Left lung (tissue), 4 donors: ENCODE measurements at regions not wholly inside any gene's neighbourhood (a gene's known extent, or its start where the extent isn't known, plus 50 kb on each side); places are given as distances from the start of the nearest gene placed in this dataset.

Source experiments
- ATAC-seq: fragments of 200-7000 bp; cut with Tn5 transposase; one replicate; pipeline ENCODE4 v1.9.1; 2020; ENCODE audit warnings: moderate library complexity
- DNase-seq, 4 donors: peaks; one replicate each; pipeline ENCODE4 v3.0.0-alpha.2; 2013 to 2020
- H3K27ac ChIP-seq, 2 donors: fragments of 200-600 bp; sonication (generic) in 1 of 2; one replicate each; pipeline versions ENCODE4 v1.5.0 to v1.8.0; 2020 to 2021
- H3K27me3 ChIP-seq, 2 donors: fragments of 200-600 bp; sonication (generic) in 1 of 2; one replicate each; pipeline versions ENCODE4 v1.5.0 to v1.8.0; 2020 to 2021
- H3K36me3 ChIP-seq, 2 donors: fragments of 200-600 bp; sonication (generic) in 1 of 2; one replicate each; pipeline versions ENCODE4 v1.5.0 to v1.8.0; 2020 to 2021
- H3K4me1 ChIP-seq, 2 donors: fragments of 200-600 bp; one replicate each; pipeline ENCODE4 v1.8.0; 2021
- H3K4me3 ChIP-seq, 2 donors: fragments of 200-600 bp; sonication (generic) in 1 of 2; one replicate each; pipeline versions ENCODE4 v1.5.0 to v1.8.0; 2020 to 2021; ENCODE audit warnings: mild to moderate bottlenecking in 1 of 2
- H3K9me3 ChIP-seq, 2 donors: fragments of 200-600 bp; sonication (generic) in 1 of 2; one replicate each; pipeline versions ENCODE4 v1.5.0 to v1.8.0; 2020 to 2021
- CTCF ChIP-seq, 2 donors: fragments of 200-600 bp; sonication (generic) in 1 of 2; IDR thresholded peaks; one replicate each; pipeline versions ENCODE4 v1.5.0 to v1.8.0; 2021; ENCODE audit warnings: antibody characterized with exemption in 2 of 2
- intact Hi-C, 2 donors: fragments of 100-400 bp; cut with DNase I; formaldehyde crosslinking; loops; one replicate each; pipeline versions ENCODE4 v1.11.2 to v1.14.2; 2022
- donor health status: DM: no; HTN: yes; CAD: no.
- donor health status: DM: no; HTN: no; CAD: no.

- Histone ChIP-seq H3K27ac (no peak overlapping the region), H3K4me3 (no peak overlapping the region), H3K27me3 (peaks cover 0 to 39% of the 10 kb centered on the region in 2 donors), H3K9me3 (no peaks in the 10 kb centered on the region), H3K36me3 (no peaks in the 10 kb centered on the region), H3K4me1 (peaks cover 0 to 12% of the 10 kb centered on the region in 2 donors)
- peak in 1 of 2 donors; percentile 28 for TF ChIP-seq CTCF (IDR thresholded peaks at IDR 0.05)
- DNase-seq (peak in 2 of 4 donors; percentile 19 to 24), ATAC-seq (peak; percentile 67)
- intact Hi-C loops = no loop called here
These were observed 167.6 kb upstream of the CST7 start for GRCh38 chr20:24781418-24781980.

- no peak for ATAC-seq
- intact Hi-C loops = no loop called here
- peak in 3 of 4 donors; percentile 17 to 60 (median 34) for DNase-seq
These were observed 166.8 kb upstream of the CST7 start for GRCh38 chr20:24782301-24782700.

GRCh38 chr20:24782801-24783630 is 166.1 kb upstream of the CST7 start:
- no peak for ATAC-seq
- DNase-seq = peak in 1 of 4 donors; percentile 14
- Histone ChIP-seq H3K36me3 (no peaks in the 10 kb centered on the region), H3K4me3 (no peak overlapping the region), H3K27ac (no peak overlapping the region), H3K27me3 (peaks cover 0 to 33% of the 10 kb centered on the region in 2 donors), H3K4me1 (peaks cover 0 to 12% of the 10 kb centered on the region in 2 donors), H3K9me3 (no peaks in the 10 kb centered on the region)
- intact Hi-C loops = no loop called here
- TF ChIP-seq CTCF (IDR thresholded peaks at IDR 0.05) = no peak

More at GRCh38 chr20:24782301-24782700, 166.8 kb upstream of the CST7 start:
- Histone ChIP-seq H3K27me3 (peaks cover 0 to 33% of the 10 kb centered on the region in 2 donors), H3K36me3 (no peaks in the 10 kb centered on the region), H3K27ac (no peak overlapping the region), H3K9me3 (no peaks in the 10 kb centered on the region), H3K4me1 (peaks cover 0 to 12% of the 10 kb centered on the region in 2 donors), H3K4me3 (no peak overlapping the region)
- no peak for TF ChIP-seq CTCF (IDR thresholded peaks at IDR 0.05)

GRCh38 chr20:24783631-24784492 is 165.2 kb upstream of the CST7 start:
- H3K9me3 ChIP-seq = no peaks in the 10 kb centered on the region
- ATAC-seq (no peak), DNase-seq (peak in 1 of 4 donors; percentile 15)
- H3K36me3 ChIP-seq = no peaks in the 10 kb centered on the region
- no peak overlapping the region for H3K27ac ChIP-seq
- no peak for TF ChIP-seq CTCF (IDR thresholded peaks at IDR 0.05)
- intact Hi-C loops = no loop called here
- peaks cover 0 to 28% of the 10 kb centered on the region in 2 donors for H3K27me3 ChIP-seq
- peaks cover 0 to 12% of the 10 kb centered on the region in 2 donors for H3K4me1 ChIP-seq
- H3K4me3 ChIP-seq = no peak overlapping the region
